ENCODE measurements at regions not wholly inside any gene's neighbourhood (a gene's known extent, or its start where the extent isn't known, plus 50 kb on each side); places are given as distances from the start of the nearest gene placed in this dataset.

GRCh38 chr5:111676926-111677415 lies 80.0 kb downstream of the NREP start:
- Histone ChIP-seq H3K27me3 (ENCODE audit: insufficient read depth, low read depth, severe bottlenecking) (no peaks in the 10 kb centered on the region), H3K4me3 (ENCODE audit: low read depth, low read length) (no peak overlapping the region), H3K9me3 (ENCODE audit: severe bottlenecking) (no peaks in the 10 kb centered on the region), H3K36me3 (no peaks in the 10 kb centered on the region), H3K27ac (no peak overlapping the region)
- no peak for DNase-seq
- no peak for TF ChIP-seq CTCF (IDR thresholded peaks at IDR 0.05; ENCODE audit: low read depth, low read length)

- no peak for TF ChIP-seq CTCF (IDR thresholded peaks at IDR 0.05; ENCODE audit: low read depth, low read length)
- no peaks in the 10 kb centered on the region for H3K27me3 ChIP-seq (ENCODE audit: insufficient read depth, low read depth, severe bottlenecking)
- no peak overlapping the region for H3K4me3 ChIP-seq (ENCODE audit: low read depth, low read length)
- H3K36me3 ChIP-seq = no peaks in the 10 kb centered on the region
- no peaks in the 10 kb centered on the region for H3K9me3 ChIP-seq (ENCODE audit: severe bottlenecking)
- no peak overlapping the region for H3K27ac ChIP-seq
- DNase-seq = no peak
Measured at GRCh38 chr5:111676466-111676865, 80.5 kb downstream of the NREP start.

DNA sequence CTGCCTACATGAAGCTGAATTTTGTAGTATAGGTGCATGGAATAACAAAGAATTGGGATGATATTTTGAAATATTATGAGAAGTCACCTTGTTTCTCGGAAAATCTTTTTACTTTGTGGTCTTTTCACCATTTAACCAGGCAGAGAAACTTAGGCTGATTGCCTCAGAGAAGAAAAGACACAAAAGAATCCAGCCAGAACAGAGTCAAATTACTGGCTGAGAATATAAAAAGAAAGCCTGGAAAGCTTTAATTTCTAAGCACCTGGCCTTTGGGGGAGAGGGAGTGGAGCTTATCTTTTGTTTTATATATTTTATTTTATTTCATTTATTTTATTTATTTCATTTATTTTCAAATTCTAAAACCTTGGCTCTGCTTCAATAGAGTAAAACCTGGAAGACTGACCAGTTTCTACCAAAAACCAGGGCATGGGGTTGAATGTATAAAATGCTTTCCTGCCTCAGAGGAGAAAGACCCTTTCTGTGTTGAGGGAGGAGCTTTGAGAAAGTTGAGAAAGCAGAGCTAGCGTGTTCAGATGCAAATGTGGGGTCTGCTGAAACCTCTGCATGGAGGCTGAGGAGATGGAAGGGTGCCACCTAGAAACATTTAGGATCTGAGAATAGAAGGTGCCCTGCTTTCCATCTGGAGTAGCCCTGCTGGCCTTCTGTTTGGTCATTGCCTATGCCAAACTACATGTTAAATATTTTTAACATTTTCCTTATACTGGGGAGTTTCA lies 81.6 kb downstream of the NREP start:
- no peaks in the 10 kb centered on the region for H3K27me3 ChIP-seq (ENCODE audit: insufficient read depth, low read depth, severe bottlenecking)
- H3K9me3 ChIP-seq (ENCODE audit: severe bottlenecking) = no peaks in the 10 kb centered on the region
- no peak for DNase-seq
- H3K27ac ChIP-seq = no peak overlapping the region
- no peak overlapping the region for H3K4me3 ChIP-seq (ENCODE audit: low read depth, low read length)
- H3K36me3 ChIP-seq = no peaks in the 10 kb centered on the region
- TF ChIP-seq CTCF (IDR thresholded peaks at IDR 0.05; ENCODE audit: low read depth, low read length) = no peak

DNA sequence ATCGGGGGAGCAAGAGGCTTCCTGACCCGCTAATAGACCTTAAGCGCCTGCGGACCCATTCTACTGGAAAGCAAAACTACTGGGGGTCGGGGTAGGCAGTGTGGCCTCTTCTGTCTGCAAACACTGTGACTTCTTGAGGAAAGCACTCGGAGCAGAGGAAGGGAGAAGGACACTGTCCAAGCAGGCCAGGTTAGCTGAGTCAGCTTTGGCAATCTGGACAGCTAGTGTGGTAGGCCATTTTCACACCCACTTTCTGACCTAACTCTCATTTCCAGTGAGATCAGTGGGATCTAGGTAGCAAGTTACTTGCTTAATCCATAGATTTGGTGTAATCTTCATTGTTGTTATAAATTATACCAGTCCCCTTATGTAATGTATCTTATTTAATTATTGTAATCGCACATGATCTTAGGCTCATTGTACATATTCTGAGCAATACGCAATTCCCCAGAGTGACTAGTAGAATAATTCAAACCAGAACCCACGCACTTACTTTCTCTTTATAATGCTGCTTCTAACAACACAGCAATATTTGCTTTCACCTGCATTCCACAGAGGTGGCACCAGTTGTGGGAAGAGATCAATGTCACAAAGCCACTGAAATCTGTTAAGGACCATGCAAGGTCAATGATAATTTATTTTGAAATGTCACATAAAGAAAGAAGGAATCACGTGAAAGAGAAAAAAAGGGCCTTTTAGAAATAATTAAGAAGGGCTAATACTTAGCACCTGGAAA lies 82.9 kb downstream of the NREP start:
- TF ChIP-seq CTCF (IDR thresholded peaks at IDR 0.05; ENCODE audit: low read depth, low read length) = no peak
- Histone ChIP-seq H3K4me3 (ENCODE audit: low read depth, low read length) (no peak overlapping the region), H3K27ac (no peak overlapping the region), H3K9me3 (ENCODE audit: severe bottlenecking) (no peaks in the 10 kb centered on the region), H3K36me3 (no peaks in the 10 kb centered on the region), H3K27me3 (ENCODE audit: insufficient read depth, low read depth, severe bottlenecking) (no peaks in the 10 kb centered on the region)
- no peak for DNase-seq

DNA sequence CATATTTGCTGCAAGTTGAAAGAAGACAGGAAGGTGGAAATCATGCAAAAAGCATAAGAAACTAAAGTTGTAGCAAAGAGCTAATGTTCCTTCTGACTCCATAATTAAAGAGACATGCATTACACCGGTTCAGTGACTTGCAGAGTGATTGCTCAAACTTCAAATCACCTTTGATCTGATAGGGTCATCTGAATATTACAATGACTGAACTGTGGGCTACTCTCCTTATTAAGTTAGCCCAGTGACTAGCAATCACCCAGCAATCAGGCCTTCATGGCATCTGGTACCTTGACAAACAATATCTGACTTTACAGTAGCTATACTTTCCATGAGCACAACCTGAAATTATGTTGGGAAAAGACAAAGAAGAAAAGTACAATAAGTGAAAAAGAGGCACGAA lies 84.9 kb downstream of the NREP start:
- Histone ChIP-seq H3K27ac (no peak overlapping the region), H3K4me3 (ENCODE audit: low read depth, low read length) (no peak overlapping the region), H3K27me3 (ENCODE audit: insufficient read depth, low read depth, severe bottlenecking) (no peaks in the 10 kb centered on the region), H3K36me3 (no peaks in the 10 kb centered on the region), H3K9me3 (ENCODE audit: severe bottlenecking) (no peaks in the 10 kb centered on the region)
- TF ChIP-seq CTCF (IDR thresholded peaks at IDR 0.05; ENCODE audit: low read depth, low read length) = no peak
- DNase-seq = no peak
